GM21825 (cell line): ENCODE measurements at regions not wholly inside any gene's neighbourhood (a gene's known extent, or its start where the extent isn't known, plus 50 kb on each side); places are given as distances from the start of the nearest gene placed in this dataset.
"Not testable (repeated sequence)": the region's sequence is repeated elsewhere in the genome, so short reads cannot be mapped to it uniquely, and the experiment has no call there.

Experiments used
- ATAC-seq: cut with Tn5 transposase; IDR thresholded peaks from one replicate; pipeline ENCODE4 v1.9.1; 2021; ENCODE audit warnings: mild to moderate bottlenecking, moderate library complexity; ENCODE audit not compliant: unreplicated experiment

DNA sequence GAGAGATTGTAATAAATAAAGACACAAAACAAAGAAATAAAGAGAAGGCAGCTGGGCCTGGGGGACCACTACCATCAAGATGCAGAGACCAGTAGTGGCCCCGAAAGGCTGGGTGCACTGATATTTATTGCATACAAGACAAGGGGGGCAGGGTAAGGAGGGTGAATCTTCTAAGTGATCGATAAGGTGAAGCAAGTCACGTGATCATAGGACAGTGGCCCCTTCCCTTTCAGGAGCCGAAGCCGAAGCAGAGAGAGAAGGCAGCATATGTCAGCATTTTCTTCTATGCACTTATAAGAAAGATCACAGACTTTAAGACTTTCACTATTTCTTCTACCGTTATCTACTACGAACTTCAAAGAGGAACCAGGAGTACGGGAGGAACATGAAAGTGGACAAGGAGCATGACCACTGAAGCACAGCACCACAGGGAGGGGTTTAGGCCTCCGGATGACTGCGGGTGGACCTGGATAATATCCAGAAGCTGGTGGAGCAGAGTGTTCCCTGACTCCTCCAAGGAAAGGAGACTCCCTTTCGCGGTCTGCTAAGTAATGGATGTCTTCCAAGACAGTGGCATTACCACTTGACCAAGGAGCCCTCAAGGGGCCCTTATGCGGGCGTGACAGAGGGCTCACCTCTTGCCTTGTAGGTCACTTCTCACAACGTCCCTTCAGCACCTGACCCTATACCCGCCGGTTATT is 126.4 kb downstream of the RBM46 start:
- not testable (repeated sequence) for ATAC-seq

DNA sequence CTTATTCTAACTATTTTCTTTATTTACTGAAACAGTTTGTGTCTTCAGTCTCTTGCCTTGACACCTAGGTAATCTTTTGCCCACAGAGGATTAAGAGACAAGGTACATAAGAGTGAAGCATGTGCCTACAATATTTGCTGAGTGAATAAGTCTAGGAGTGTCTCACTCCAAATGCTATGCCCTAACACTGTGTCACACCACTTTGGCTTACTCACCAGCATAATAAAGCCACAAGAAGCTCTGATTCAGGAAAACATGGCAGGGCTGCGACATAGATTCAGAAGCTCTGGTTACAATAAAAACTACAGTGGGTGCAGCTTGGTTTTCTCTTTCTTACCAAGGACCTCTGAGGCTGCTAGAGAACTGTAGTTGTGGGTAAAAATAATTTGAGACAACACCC is 127.1 kb downstream of the RBM46 start:
- no peak for ATAC-seq

DNA sequence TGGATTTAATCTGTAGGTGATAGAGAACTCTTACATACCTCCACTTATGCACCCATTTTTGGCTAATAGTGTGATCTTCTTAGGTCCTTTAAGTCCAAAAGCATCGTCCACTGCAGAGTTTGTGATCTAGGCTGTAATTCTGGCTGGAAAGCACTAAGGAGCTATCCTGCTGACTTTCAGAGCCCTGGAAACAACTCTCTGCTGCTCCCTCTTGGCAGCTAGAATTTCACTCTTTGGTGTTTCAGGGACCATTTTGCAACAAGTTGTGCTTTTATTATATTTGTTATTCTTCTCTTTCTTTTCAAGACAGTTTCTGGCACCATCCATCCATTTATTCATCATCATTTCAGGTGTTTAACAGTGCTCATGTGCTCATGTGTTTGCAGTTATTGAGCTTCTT is 130.0 kb downstream of the RBM46 start:
- ATAC-seq: no peak

DNA sequence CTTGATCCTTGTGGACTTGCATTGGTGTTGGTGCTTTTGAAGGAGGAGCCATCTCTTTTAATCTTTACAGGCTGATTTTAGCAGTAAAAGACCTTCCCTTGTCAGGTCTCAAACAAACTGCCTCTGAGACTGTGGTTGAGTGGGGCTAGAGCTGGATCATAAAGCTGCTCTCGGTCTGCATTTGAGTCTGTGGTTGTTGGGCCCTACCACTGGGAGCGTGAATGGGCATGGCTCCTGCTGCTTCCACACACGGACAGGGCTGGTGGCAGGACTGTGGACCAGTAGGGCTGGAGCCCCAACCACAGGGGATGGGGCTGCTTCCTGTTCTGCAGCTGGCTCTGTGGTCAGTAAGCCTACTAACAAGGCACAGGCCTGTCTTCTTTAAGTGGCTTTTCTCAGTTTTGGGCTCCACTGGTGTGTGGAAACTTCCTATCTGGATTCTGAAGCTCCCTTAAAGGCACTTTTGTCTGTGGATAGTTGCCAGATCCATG is 130.6 kb downstream of the RBM46 start:
- ATAC-seq: no peak

DNA sequence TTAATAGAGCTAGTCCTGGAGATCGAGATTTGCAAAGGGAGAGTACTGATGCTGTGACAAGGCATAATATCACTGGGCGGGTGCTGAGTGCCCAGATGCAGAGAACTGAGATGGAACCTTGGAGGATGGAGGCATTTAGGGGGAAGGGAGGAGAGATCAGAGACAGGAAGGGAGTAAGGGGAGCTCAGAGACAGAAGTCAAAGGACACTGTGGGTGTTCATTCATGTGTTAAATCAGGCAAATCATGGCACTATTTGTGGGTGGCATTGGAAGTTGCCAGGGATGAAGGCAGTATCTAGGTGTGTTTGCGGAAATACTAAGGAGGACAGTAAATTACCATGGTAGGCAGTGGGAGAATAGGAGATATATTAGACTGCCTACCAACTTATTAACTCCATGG is 135.0 kb downstream of the RBM46 start:
- no peak for ATAC-seq

DNA sequence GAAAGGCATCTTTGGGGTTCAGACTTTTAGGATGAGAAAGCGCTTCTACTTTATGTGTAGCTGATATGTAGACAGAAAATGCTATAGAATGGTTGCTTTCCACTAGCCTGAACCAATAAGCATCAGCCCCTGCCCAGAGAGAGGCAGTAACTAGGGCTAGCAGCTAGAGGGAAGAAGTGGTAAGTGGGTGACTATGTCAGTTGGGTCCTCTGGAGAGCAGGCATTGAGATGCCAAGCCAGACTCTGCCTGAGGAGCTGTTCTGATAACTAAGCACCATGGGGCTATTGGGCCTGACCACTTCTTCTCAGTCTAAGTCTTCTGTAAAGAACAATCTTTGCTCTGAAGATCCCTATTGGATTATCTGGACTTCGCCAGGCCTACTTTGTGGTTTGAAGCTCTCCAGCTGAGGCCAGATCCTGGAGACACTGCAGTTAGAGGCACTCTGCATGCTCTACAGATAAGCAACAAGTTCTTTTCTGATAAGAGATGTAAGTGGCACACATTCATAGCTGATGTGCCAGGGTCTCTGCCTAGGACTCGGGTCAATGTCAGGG is 146.1 kb downstream of the RBM46 start:
- ATAC-seq: no peak

DNA sequence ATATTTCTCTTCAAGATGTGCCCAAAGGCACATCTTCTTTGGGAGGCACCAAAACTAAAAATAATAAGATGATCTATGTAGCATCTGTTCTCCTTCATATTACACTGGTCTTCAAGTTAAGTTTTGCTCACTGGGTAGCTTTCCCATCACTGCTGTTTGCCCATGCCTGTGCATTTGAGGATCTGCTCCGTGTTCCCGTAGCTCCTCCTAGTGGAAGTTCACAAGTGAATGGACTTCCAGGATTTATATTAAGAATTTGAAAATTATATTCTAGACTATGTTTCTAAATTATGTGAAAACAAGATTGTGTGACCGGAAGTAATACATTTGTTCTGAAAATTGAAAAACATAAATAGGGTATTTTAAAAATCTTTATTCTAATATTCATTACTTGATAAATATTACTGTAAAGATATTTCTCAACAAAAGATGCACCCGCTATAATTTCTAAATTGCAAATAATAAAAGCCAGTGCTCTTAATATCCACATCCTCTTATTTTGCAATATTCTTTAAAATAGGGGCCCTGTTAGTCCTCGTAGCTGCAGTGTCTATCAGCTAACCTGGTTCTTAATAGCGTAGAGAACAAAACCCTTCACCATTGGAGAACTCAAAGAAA is 147.7 kb downstream of the RBM46 start:
- ATAC-seq: no peak

DNA sequence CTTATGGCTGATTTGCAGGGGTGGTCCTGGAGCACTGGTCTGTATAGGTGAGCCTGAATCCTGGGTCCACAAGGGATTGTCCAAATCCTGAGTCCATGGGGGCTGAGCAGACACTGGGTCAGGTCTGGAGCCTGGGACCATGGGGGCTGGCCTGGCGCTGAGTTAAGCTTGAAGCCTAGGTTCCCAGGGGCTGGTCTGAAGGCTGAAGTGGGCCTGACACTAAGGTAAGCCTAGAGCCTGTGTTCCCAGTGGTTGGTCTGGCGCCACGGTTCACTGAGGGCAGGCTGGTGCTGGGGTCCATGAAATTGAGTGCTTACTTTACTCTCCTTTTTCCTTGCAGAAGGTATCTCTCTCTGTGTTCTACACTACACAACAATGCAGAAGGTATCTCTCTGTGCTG is 155.8 kb downstream of the RBM46 start:
- no peak for ATAC-seq

DNA sequence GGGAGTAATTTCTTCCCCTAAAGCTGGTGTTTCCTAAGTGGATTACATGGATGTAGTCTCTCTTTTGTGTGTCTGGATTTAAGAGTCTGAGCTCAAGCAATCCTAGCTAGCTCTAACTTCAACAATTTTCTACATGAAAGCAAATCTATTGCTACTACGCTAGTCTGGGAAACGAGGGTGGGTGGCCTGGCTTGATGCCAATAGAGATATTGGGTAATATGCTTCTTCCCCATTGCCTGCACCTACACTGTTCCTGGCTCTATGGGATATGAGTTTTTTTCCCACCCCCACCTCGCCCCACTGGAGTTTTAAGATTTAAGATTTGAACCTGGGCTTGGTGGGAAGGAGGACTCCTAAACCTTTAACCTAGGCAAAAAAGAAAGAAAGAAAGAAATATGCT is 158.8 kb downstream of the RBM46 start:
- no peak for ATAC-seq

DNA sequence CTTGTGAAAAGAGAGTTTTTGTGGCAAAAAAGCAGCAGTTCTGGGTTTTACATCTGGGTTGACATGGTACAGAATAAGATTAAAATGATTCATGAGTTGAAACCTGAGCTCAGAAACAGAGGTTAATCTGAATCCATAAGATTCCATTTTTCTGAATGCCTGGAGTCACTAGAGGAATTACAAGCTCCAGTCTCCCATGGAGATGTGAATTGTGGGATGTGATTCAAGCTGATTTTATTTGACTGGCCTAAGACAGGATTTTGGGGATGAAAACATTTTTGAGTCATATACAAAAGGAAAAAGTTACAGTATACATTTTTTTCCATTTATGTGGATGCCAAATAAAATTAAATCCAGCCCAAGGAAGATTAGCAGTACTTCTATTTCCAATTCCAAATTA is 161.1 kb downstream of the RBM46 start:
- no peak for ATAC-seq

DNA sequence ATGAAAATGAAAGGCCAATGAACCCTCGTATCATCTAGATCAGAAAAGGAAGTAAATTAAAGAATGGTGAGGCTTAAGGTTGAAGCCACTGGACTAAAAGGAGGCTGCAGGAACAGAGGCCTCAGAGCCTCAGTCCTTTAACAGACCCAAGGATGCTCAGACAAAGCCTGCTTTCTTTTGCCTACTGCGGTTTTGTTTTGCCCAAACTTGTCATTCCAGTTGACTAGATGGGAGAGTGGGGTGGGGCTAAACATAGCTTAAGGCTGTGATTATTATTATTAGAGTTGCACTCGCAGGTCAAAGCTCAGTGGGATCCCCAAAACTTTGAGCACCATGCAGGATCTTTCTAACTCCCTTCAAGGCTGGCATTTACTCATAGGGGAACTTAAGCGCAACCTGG is 163.9 kb downstream of the RBM46 start:
- no peak for ATAC-seq

DNA sequence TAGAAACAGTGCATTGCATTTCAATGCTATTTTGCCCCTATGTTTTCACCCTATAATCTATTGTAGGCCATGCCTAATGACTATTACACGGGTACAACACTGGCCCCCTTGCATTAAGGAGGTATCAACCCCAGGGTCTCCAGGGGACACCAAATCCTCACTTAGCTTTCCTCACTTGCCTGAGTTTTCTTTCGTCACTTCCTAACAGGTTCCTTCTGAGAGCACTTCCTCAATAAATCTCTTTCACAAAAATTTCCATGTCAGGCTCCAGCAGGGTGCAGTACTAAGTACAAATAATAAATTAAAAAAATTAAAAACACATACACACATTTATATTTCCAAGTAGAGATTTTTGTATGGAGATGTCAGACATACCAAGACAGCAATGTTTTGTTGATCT is 165.0 kb downstream of the RBM46 start:
- no peak for ATAC-seq

DNA sequence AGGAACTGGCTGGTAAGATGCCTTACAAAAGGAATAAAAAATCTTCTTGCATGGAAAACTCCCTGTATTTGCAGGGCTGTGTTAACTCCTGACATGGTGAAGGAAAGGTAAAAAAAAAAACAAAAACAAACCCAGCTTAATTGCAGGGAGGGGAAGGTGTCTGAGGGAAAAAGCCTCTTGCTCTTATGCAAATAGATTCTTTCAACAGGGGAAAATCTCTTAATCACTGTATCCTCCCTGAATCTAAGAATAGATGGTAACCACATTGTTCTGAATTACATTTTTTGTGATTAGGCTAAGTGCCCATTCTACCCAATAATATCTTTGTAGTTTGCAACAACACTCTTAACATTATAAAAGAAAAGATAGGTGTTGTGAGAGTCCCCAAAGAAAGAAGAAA is 172.6 kb downstream of the RBM46 start:
- ATAC-seq: no peak

DNA sequence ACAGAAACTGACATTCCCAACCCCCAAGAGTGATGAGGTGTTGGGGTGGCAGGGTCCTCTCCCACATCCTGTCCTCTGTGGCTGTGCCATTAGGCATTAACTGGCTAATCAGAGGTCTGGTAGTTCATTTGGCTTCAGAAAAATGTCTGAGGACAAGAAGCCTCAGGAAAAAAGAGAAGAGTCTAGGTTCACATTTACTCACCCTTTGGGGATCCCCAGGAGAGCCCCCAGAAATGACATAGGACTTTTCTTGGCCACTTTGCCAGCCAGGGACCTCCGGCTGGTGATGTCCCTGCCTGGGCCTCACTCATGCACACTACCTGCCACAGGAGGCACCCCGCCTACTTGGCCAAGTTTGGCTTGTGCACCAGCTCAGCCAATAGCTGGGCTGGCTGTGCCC is 173.0 kb downstream of the RBM46 start:
- ATAC-seq: no peak

DNA sequence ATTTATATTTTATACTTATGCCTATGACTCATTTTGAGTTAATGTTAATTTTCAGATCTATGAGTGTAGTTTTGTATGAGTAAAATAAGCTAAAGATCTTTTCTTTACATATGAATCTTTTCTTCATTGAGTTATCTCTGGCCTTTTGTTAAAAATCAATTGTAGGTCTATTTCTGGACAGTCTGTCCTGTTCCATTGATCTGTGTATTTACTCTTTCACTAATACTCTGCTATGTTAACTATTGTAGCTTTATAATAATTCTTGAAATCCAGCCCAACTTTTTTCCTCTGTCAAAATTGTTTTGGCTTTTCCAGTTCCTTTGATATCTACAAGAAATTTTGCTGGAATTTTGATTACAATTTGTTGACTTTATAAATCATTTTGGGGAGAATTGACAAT is 177.0 kb downstream of the RBM46 start:
- no peak for ATAC-seq

DNA sequence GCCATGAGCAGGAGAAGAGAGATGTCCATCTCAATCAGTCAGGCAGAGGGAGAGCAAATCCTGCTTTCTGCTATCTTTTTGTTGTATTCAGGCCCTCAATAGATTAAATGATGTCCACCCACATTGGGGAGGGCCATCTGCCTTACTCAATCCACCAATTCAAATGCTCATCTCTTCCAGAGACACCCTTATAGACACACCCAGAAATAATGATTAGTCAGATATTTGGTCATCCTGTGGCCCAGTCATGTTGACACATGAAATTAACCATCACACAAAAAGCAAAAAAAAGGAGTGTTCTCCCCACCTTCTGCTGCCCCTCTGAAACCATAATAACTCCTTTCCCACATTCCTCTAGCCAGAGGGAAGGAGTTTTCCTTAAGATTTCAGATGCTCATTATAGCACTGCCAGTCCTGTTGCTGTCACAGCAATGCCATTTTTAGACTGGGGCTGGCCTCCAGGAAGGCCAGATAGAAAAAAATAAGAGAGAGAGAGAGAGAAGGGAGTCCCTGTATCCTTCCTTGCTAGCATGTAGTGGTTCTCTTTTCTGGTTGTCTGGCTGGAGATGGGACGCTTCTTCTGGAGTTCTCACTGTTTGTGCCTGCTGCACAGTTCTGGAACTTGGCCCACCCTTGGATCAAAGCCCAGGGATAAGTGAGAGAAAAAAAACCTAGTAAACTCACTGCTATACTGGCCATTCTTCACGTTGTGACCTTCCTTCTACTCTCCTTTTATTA is 177.7 kb downstream of the RBM46 start:
- no peak for ATAC-seq

DNA sequence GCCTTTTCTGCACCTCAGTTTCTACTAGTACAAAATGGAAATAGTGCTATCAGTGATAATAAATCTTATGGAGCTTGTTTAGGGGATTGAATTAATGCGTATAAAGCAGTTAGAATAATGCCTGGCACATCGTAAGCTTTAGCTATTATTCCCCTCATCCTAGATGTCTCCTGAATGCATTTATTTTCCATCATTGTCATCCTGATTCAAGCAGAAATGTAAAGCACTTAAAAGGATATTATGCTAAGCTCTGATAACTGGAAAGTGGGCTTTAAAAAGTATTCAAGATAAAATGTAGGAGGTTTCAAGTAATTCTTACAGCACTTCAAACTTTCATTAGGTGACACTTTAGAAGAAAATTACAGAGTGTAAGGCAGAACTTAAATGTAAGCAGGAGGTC is 178.7 kb downstream of the RBM46 start:
- no peak for ATAC-seq

DNA sequence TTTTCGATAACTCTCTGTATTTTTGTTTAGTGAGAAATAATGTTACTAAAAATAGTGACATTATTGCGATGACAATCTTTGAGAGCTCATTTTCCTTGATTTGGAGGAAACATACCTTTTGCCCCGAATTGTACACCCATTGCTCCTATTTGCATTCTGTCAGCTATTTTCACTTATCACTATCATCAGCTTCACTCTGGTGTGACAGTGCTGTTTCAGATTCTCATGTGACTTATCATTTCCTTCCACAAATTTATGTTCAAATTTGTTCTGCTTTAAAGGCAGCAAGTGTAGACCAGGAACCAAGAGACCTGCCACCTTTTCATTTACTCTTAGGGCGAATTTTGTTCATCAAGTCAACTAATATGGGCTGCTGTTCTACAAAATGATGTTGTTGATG is 179.4 kb downstream of the RBM46 start:
- ATAC-seq: no peak

DNA sequence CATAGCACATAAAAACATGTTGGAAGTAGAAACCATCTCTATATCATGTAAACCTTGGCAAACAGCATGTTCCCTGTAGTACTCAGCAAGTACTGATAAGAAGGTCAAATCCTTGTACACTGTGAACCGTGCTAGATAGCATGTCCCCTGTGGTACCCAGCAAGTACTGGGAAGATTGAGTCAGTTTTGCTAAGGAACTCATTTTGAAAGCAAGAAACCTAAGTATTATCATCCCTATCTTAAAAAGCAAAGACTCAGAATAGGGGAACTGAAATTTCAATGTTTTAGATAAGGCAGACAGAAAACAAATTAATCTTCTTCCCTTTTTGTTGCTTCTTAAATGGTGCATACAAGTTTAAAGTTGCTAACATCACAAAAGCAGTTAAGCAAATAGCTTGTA is 180.2 kb downstream of the RBM46 start:
- ATAC-seq: peak; percentile 85

DNA sequence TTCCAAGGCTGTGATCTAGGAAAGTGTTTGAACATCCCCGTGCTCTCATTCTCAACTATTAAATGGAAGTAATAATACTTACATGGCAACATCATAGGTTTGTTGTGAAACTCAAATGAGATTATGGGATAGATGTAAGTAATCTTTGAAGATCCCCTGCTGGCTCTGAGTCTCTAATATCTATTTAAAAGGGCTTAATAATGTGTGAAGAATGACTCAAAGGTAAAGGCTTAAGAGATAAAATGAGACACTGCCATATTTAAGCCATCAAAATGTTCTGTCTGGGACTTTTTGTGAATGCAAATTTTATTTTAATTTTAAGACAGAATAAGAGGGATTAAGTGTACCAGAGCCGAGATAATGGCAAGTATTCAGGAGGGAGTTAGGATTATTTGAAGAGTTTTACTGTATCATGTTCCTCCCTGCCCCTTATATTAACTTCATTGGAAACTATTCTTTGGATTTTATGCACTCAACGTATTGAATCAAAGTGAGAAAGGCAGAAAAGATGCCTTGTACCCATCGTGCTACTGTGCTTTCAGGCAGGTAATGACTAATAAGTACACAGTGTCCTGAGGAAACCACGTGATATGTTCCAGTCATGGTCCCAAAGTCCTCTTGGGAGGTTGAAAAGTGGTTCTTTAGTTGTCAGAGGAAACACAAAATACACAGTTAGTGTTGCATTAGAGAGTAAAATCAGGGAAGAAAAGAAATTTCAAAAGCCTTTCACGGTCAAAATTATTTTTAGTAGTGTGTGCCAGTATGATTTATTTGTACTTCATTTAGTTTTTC is 192.4 kb downstream of the RBM46 start:
- ATAC-seq: no peak

DNA sequence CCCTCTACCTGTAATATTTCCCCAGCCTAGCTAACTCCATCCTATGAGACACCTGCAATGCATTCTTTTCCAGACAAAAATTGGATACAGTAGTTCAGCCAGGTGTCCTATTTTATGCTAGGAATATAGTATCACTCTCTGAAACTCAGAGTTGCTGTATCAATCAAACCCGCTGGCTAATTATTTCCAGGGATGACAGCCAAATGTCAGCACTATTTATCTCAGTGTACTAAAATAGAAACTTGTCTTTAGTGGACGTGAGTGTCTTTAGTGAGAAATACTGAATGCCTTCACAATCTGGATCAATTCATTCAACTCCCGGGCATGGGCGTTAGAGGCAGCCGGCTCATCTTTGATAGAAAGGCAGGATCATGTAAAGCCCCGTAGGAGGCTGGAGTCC is 196.2 kb downstream of the RBM46 start:
- ATAC-seq: no peak
